PC-3 (cell line): ENCODE measurements at regions not wholly inside any gene's neighbourhood (a gene's known extent, or its start where the extent isn't known, plus 50 kb on each side); places are given as distances from the start of the nearest gene placed in this dataset.

Source experiments
- CTCF ChIP-seq: fragments of 300-600 bp; sonication (generic); conservative IDR thresholded peaks from 2 replicates; pipeline ENCODE4 v1.5.1; 2017; ENCODE audit warnings: antibody characterized with exemption, low read depth, mild to moderate bottlenecking, low read length
- EZH2 ChIP-seq: fragments of 300-600 bp; sonication (generic); IDR thresholded peaks from one replicate; pipeline ENCODE4 v1.6.1; 2017; ENCODE audit warnings: antibody characterized with exemption, mild to moderate bottlenecking, low read length; ENCODE audit not compliant: unreplicated experiment
- EZH2phosphoT487 ChIP-seq: fragments of 300-600 bp; sonication (generic); IDR thresholded peaks from 2 replicates; pipeline ENCODE4 v1.6.1; 2018; ENCODE audit warnings: mild to moderate bottlenecking, antibody characterized with exemption, low read length, borderline replicate concordance

GRCh38 chr4:96305030-96305429, 465.1 kb downstream of the PDHA2 start:
- TF ChIP-seq CTCF = no peak
- no peak for TF ChIP-seq EZH2
- no peak for TF ChIP-seq EZH2phosphoT487
